PC-3 (cell line): ENCODE measurements at regions not wholly inside any gene's neighbourhood (a gene's known extent, or its start where the extent isn't known, plus 50 kb on each side); places are given as distances from the start of the nearest gene placed in this dataset.

ENCODE experiments used
- ATAC-seq: fragments of 200-7000 bp; cut with Tn5 transposase; 2 replicates; pipeline ENCODE4 v1.9.1; 2020; ENCODE audit warnings: mild to moderate bottlenecking, moderate library complexity
- BruUV-seq: library from RNA; stranded (reverse); fragments of 400-500 nt; replicated peaks from 2 replicates; lab custom pipeline; 2021; lab: Mats Ljungman, UMichigan
- CTCF ChIA-PET: fragments of 300-600 bp; sonication (Branson Sonifier 250); formaldehyde crosslinking; loops from one replicate; lab custom pipeline; 2022; ENCODE audit warnings: antibody characterized with exemption; lab: Charles Lee
- POLR2A ChIA-PET: fragments of 300-600 bp; sonication (Branson Sonifier 250); formaldehyde crosslinking; loops from one replicate; lab custom pipeline; 2022; ENCODE audit warnings: antibody characterized with exemption; ENCODE audit not compliant: unreplicated experiment; lab: Charles Lee
- DNase-seq: peaks from one replicate; pipeline ENCODE4 v3.0.0-alpha.2; 2015
- H2AFZ ChIP-seq: fragments of 300-600 bp; sonication (generic); 2 replicates; pipeline ENCODE4 v1.6.0; 2016; ENCODE audit warnings: antibody characterized with exemption, low read length
- H3F3A ChIP-seq: fragments of 300-600 bp; sonication (generic); one replicate; pipeline ENCODE4 v1.6.0; 2017; ENCODE audit warnings: antibody characterized with exemption, low read length, control low read depth, mild to moderate bottlenecking; ENCODE audit not compliant: unreplicated experiment
- H3K27ac ChIP-seq: fragments of 300-600 bp; sonication (generic); 2 replicates; pipeline ENCODE4 v1.5.1; 2016; ENCODE audit warnings: mild to moderate bottlenecking, low read length
- H3K27me3 ChIP-seq: fragments of 300-600 bp; sonication (generic); 2 replicates; pipeline ENCODE4 v1.6.1; 2016; ENCODE audit warnings: low read length, mixed read lengths
- H3K36me3 ChIP-seq: fragments of 300-600 bp; sonication (generic); 2 replicates; pipeline ENCODE4 v1.6.1; 2016; ENCODE audit warnings: low read depth, mixed run types, low read length, mixed read lengths
- H3K4me1 ChIP-seq: fragments of 300-600 bp; sonication (generic); 2 replicates; pipeline ENCODE4 v1.5.1; 2016; ENCODE audit warnings: low read length; ENCODE audit not compliant: insufficient read depth
- H3K4me2 ChIP-seq: fragments of 300-600 bp; sonication (generic); 2 replicates; pipeline ENCODE4 v1.6.0; 2016; ENCODE audit warnings: low read length
- H3K4me3 ChIP-seq: fragments of 300-600 bp; sonication (generic); 2 replicates; pipeline ENCODE4 v1.5.1; 2016; ENCODE audit warnings: mild to moderate bottlenecking, low read length, mixed read lengths
- H3K79me2 ChIP-seq: fragments of 300-600 bp; sonication (generic); 2 replicates; pipeline ENCODE4 v1.6.1; 2017; ENCODE audit warnings: low read length, mixed read lengths
- H3K9ac ChIP-seq: fragments of 300-600 bp; sonication (generic); 2 replicates; pipeline ENCODE4 v1.6.0; 2016; ENCODE audit warnings: mild to moderate bottlenecking, low read length
- H3K9me2 ChIP-seq: fragments of 300-600 bp; sonication (generic); replicated peaks from 2 replicates; pipeline ENCODE4 v1.6.1; 2016; ENCODE audit warnings: mixed run types, low read length, mixed read lengths
- H3K9me3 ChIP-seq: fragments of 300-600 bp; sonication (generic); 2 replicates; pipeline ENCODE4 v1.6.1; 2016; ENCODE audit warnings: low read length, mixed read lengths
- H4K20me1 ChIP-seq: fragments of 300-600 bp; sonication (generic); 2 replicates; pipeline ENCODE4 v1.6.1; 2016; ENCODE audit warnings: low read length, mixed read lengths
- CTCF ChIP-seq: fragments of 300-600 bp; sonication (generic); conservative IDR thresholded peaks from 2 replicates; pipeline ENCODE4 v1.5.1; 2017; ENCODE audit warnings: antibody characterized with exemption, low read depth, mild to moderate bottlenecking, low read length
- EZH2 ChIP-seq: fragments of 300-600 bp; sonication (generic); IDR thresholded peaks from one replicate; pipeline ENCODE4 v1.6.1; 2017; ENCODE audit warnings: antibody characterized with exemption, mild to moderate bottlenecking, low read length; ENCODE audit not compliant: unreplicated experiment
- EZH2phosphoT487 ChIP-seq: fragments of 300-600 bp; sonication (generic); IDR thresholded peaks from 2 replicates; pipeline ENCODE4 v1.6.1; 2018; ENCODE audit warnings: mild to moderate bottlenecking, antibody characterized with exemption, low read length, borderline replicate concordance
- intact Hi-C: fragments of 100-400 bp; cut with micrococcal nuclease; formaldehyde crosslinking; loops from 2 replicates; pipeline ENCODE4 v1.9.0; 2023

DNA sequence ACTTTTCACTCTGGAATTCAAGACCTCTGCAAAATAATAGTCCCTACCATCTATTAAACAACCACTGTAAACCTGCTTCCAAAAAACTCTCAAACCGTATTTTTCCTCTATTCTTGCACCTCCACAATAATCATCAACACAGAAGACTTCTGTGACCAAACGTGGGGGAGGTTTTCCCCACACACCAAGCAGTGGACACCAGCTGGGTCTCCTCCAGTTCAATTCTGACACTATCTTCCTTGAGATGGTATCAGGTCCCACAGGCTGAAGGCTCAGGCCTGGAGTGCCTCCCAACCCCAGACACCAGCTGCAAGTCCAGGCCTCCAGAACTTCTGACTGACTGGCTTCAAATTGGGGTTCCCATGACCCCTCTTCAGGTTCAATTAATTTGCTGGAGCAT is 89.6 kb upstream of the RAP2B start:
- Histone ChIP-seq H3K79me2 (no peaks in the 10 kb centered on the region), H3K9me3 (no peaks in the 10 kb centered on the region), H3K4me3 (no peak overlapping the region), H4K20me1 (no peaks in the 10 kb centered on the region), H3K27me3 (no peaks in the 10 kb centered on the region), H2AFZ (no peak overlapping the region), H3K27ac (no peak overlapping the region), H3F3A (no peaks in the 10 kb centered on the region), H3K4me1 (peaks cover 5% of the 10 kb centered on the region; the same call in 1 of the 2 replicates), H3K9ac (no peak overlapping the region), H3K9me2 (no peaks in the 10 kb centered on the region), H3K4me2 (no peak overlapping the region), H3K36me3 (no peaks in the 10 kb centered on the region)
- CTCF ChIA-PET, result no interaction called here
- POLR2A ChIA-PET, result no interaction called here
- DNase-seq (no peak), ATAC-seq (no peak)
- TF ChIP-seq EZH2, result no peak
- TF ChIP-seq EZH2phosphoT487, result no peak
- no peak for TF ChIP-seq CTCF
- BruUV-seq, result no TSS peak
- intact Hi-C loops, result no loop called here

- no peaks in the 10 kb centered on the region for H3F3A ChIP-seq
- H3K27ac ChIP-seq, result no peak overlapping the region
- H3K79me2 ChIP-seq, result no peaks in the 10 kb centered on the region
- H3K9me2 ChIP-seq, result no peaks in the 10 kb centered on the region
- TF ChIP-seq EZH2phosphoT487, result no peak
- no peak for TF ChIP-seq CTCF
- no peak for TF ChIP-seq EZH2
- no peak overlapping the region for H3K4me2 ChIP-seq
- H3K9ac ChIP-seq, result no peak overlapping the region
- H3K4me1 ChIP-seq, result peaks cover 5% of the 10 kb centered on the region; the same call in 1 of the 2 replicates
- intact Hi-C loops, result no loop called here
- H3K4me3 ChIP-seq, result no peak overlapping the region
- BruUV-seq, result no TSS peak
- no peaks in the 10 kb centered on the region for H3K36me3 ChIP-seq
- ATAC-seq (no peak), DNase-seq (no peak)
- CTCF ChIA-PET, result no interaction called here
- H4K20me1 ChIP-seq, result no peaks in the 10 kb centered on the region
- H3K27me3 ChIP-seq, result no peaks in the 10 kb centered on the region
- H2AFZ ChIP-seq, result no peak overlapping the region
- POLR2A ChIA-PET, result no interaction called here
- H3K9me3 ChIP-seq, result no peaks in the 10 kb centered on the region
Measured at GRCh38 chr3:153072856-153073255, 89.2 kb upstream of the RAP2B start.

DNA sequence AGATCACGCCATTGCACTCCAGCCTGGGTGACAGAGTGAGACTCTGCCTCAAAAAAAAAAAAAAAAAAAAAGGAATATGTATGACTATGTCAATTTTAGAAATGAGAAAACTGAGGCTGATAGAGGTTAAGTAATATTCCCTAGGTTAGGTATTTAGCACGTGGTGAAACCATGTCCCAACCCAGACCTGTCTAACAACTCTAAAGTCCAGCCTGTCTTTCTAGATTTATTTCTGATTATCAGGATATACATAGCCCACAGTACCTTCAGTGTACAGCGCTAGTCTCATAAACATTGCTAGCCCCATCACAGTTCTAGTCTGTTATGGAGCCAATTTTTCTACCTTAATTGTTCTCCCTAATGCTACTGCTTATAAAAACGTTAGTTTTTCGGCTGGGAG is 88.4 kb upstream of the RAP2B start:
- Histone ChIP-seq H3K9ac (no peak overlapping the region), H3K27ac (no peak overlapping the region), H3F3A (no peaks in the 10 kb centered on the region), H3K4me3 (no peak overlapping the region), H3K79me2 (no peaks in the 10 kb centered on the region), H2AFZ (no peak overlapping the region), H3K9me2 (no peaks in the 10 kb centered on the region), H3K9me3 (no peaks in the 10 kb centered on the region), H4K20me1 (no peaks in the 10 kb centered on the region), H3K4me2 (no peak overlapping the region), H3K4me1 (peaks cover 5% of the 10 kb centered on the region; the same call in 1 of the 2 replicates), H3K27me3 (no peaks in the 10 kb centered on the region), H3K36me3 (no peaks in the 10 kb centered on the region)
- intact Hi-C loops, result no loop called here
- no peak for TF ChIP-seq CTCF
- TF ChIP-seq EZH2phosphoT487, result no peak
- no peak for TF ChIP-seq EZH2
- CTCF ChIA-PET, result no interaction called here
- ATAC-seq (no peak), DNase-seq (no peak)
- no TSS peak for BruUV-seq
- POLR2A ChIA-PET, result no interaction called here
